ENCODE measurements at regions not wholly inside any gene's neighbourhood (a gene's known extent, or its start where the extent isn't known, plus 50 kb on each side); places are given as distances from the start of the nearest gene placed in this dataset.
"Not testable (repeated sequence)": the region's sequence is repeated elsewhere in the genome, so short reads cannot be mapped to it uniquely, and the experiment has no call there.

- Mint-ChIP-seq H3K4me1 (ENCODE audit: unreplicated experiment) (peaks cover 9% of the 10 kb centered on the region), H3K27ac (no peak overlapping the region), H3K9me3 (peaks cover 9% of the 10 kb centered on the region), H3K27me3 (no peaks in the 10 kb centered on the region), H3K4me3 (no peak overlapping the region), H3K36me3 (no peaks in the 10 kb centered on the region)
- peak; percentile 11 for DNase-seq (ENCODE audit: extremely low spot score, unreplicated experiment)
- TF ChIP-seq, protein P1, sequence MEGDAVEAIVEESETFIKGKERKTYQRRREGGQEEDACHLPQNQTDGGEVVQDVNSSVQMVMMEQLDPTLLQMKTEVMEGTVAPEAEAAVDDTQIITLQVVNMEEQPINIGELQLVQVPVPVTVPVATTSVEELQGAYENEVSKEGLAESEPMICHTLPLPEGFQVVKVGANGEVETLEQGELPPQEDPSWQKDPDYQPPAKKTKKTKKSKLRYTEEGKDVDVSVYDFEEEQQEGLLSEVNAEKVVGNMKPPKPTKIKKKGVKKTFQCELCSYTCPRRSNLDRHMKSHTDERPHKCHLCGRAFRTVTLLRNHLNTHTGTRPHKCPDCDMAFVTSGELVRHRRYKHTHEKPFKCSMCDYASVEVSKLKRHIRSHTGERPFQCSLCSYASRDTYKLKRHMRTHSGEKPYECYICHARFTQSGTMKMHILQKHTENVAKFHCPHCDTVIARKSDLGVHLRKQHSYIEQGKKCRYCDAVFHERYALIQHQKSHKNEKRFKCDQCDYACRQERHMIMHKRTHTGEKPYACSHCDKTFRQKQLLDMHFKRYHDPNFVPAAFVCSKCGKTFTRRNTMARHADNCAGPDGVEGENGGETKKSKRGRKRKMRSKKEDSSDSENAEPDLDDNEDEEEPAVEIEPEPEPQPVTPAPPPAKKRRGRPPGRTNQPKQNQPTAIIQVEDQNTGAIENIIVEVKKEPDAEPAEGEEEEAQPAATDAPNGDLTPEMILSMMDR (conservative IDR thresholded peaks at IDR 0.05), result no peak
These were observed 51.9 kb upstream of the MCUR1 start for GRCh38 chr6:13866301-13866700.

- Mint-ChIP-seq H3K27me3 (no peaks in the 10 kb centered on the region), H3K27ac (no peak overlapping the region), H3K4me1 (ENCODE audit: unreplicated experiment) (peaks cover 9% of the 10 kb centered on the region), H3K36me3 (no peaks in the 10 kb centered on the region), H3K4me3 (no peak overlapping the region), H3K9me3 (no peaks in the 10 kb centered on the region)
- peak; percentile 4 for DNase-seq (ENCODE audit: extremely low spot score, unreplicated experiment)
- TF ChIP-seq, protein P1 (conservative IDR thresholded peaks at IDR 0.05), result no peak
These were observed 50.8 kb upstream of the MCUR1 start for GRCh38 chr6:13865141-13865540.

DNA sequence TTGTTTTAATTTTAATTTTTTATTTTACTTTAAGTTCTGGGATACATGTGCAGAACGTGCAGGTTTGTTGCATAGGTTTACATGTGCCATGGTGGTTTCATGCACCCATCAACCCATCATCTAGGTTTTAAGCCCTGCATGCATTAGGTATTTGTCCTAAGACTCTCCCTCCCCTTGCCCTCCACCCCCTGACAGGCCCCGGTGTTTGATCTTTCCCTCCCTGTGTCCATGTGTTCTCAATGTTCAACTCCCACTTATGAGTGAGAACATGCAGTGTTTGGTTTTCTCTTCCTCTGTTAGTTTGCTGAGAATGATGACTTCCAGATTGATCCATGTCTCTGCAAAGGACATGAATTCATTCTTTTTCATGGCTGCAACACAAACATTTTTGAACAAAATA is 50.3 kb upstream of the MCUR1 start:
- not testable (repeated sequence) for H3K27me3 Mint-ChIP-seq; H3K36me3 Mint-ChIP-seq; H3K4me1 Mint-ChIP-seq (ENCODE audit: unreplicated experiment); H3K4me3 Mint-ChIP-seq; H3K27ac Mint-ChIP-seq; H3K9me3 Mint-ChIP-seq
- DNase-seq (ENCODE audit: extremely low spot score, unreplicated experiment), result peak; percentile 15

All from type B pancreatic cell (in vitro differentiated cells).